ENCODE measurements at regions not wholly inside any gene's neighbourhood (a gene's known extent, or its start where the extent isn't known, plus 50 kb on each side); places are given as distances from the start of the nearest gene placed in this dataset.

GRCh38 chr4:38347251-38347650 lies 316.7 kb upstream of the KLF3 start:
- no peak for DNase-seq

GRCh38 chr4:38354421-38354820 lies 309.6 kb upstream of the KLF3 start:
- DNase-seq = no peak

- DNase-seq = no peak
These were observed 309.1 kb upstream of the KLF3 start for GRCh38 chr4:38354872-38355271.

- DNase-seq = no peak
These were observed 307.3 kb upstream of the KLF3 start for GRCh38 chr4:38356686-38357085.

- no peak for DNase-seq
These were observed 306.5 kb upstream of the KLF3 start for GRCh38 chr4:38357546-38357945.

- DNase-seq = no peak
These were observed 304.9 kb upstream of the KLF3 start for GRCh38 chr4:38359113-38359512.

- DNase-seq = no peak
These were observed 303.8 kb upstream of the KLF3 start for GRCh38 chr4:38360201-38360600.

GRCh38 chr4:38364383-38364963 lies 299.5 kb upstream of the KLF3 start:
- DNase-seq = no peak

- no peak for DNase-seq
These were observed 298.7 kb upstream of the KLF3 start for GRCh38 chr4:38365261-38365660.

- no peak for DNase-seq
These were observed 298.2 kb upstream of the KLF3 start for GRCh38 chr4:38365748-38366310.

GRCh38 chr4:38366456-38366855 lies 297.5 kb upstream of the KLF3 start:
- no peak for DNase-seq

GRCh38 chr4:38366997-38367396 lies 297.0 kb upstream of the KLF3 start:
- no peak for DNase-seq

- DNase-seq = no peak
These were observed 296.3 kb upstream of the KLF3 start for GRCh38 chr4:38367642-38368174.

GRCh38 chr4:38368613-38369012 lies 295.4 kb upstream of the KLF3 start:
- DNase-seq = peak; percentile 5

GRCh38 chr4:38371391-38371851 lies 292.6 kb upstream of the KLF3 start:
- no peak for DNase-seq

- DNase-seq = no peak
These were observed 290.6 kb upstream of the KLF3 start for GRCh38 chr4:38373375-38373774.

GRCh38 chr4:38377195-38377594 lies 286.8 kb upstream of the KLF3 start:
- DNase-seq = no peak

- DNase-seq = no peak
These were observed 285.5 kb upstream of the KLF3 start for GRCh38 chr4:38378478-38378877.

GRCh38 chr4:38381788-38382187 lies 282.2 kb upstream of the KLF3 start:
- DNase-seq = no peak

- DNase-seq = no peak
These were observed 281.5 kb upstream of the KLF3 start for GRCh38 chr4:38382520-38382919.

GRCh38 chr4:38383646-38384121 lies 280.3 kb upstream of the KLF3 start:
- DNase-seq = no peak

GRCh38 chr4:38385093-38386004 lies 278.6 kb upstream of the KLF3 start:
- no peak for DNase-seq

GRCh38 chr4:38386005-38386551 lies 277.9 kb upstream of the KLF3 start:
- no peak for DNase-seq
